B cell (primary cell): ENCODE measurements at regions not wholly inside any gene's neighbourhood (a gene's known extent, or its start where the extent isn't known, plus 50 kb on each side); places are given as distances from the start of the nearest gene placed in this dataset.

ENCODE experiments used
- ATAC-seq: fragments of 200-7000 bp; cut with Tn5 transposase; one replicate; pipeline ENCODE4 v1.10.0; 2021; ENCODE audit warnings: low read depth, mild to moderate bottlenecking, moderate number of reproducible peaks, moderate library complexity
- CTCF ChIA-PET: fragments of 350-600 bp; sonication (Branson Sonifier 250); formaldehyde crosslinking; loops from one replicate; lab custom pipeline; 2021; ENCODE audit warnings: antibody characterized with exemption, inconsistent platforms; lab: Charles Lee
- POLR2A ChIA-PET: fragments of 350-600 bp; sonication (Branson Sonifier 250); formaldehyde crosslinking; loops from one replicate; lab custom pipeline; 2021; ENCODE audit warnings: antibody characterized with exemption; lab: Charles Lee
- DNase-seq: peaks from one replicate; pipeline ENCODE4 v3.0.0; 2013
- H2AFZ ChIP-seq: 2 replicates; pipeline ENCODE4 v1.6.1; 2012; ENCODE audit warnings: mild to moderate bottlenecking, low read depth, low read length; ENCODE audit not compliant: insufficient read depth, poor library complexity, severe bottlenecking
- H3K27ac ChIP-seq, 2 donors: 1 replicate in 1 of 2; 2 replicates in 1 of 2; pipeline ENCODE4 v1.5.1; 2012 to 2013; ENCODE audit warnings: low read length in 2 of 2, mild to moderate bottlenecking in 2 of 2, moderate library complexity in 1 of 2
- H3K27me3 ChIP-seq, 4 experiments: fragments of 200-600 bp in 1 of 4; sonication (generic) in 1 of 4; replicated peaks in 1 of 4; 1 replicate in 2 of 4; 2 replicates in 2 of 4; pipeline versions ENCODE4 v1.6.1 to v1.7.0; 2013 to 2016; ENCODE audit warnings: low read length in 3 of 4, mild to moderate bottlenecking in 2 of 4, mixed read lengths in 1 of 4, moderate library complexity in 1 of 4; ENCODE audit not compliant: insufficient read depth in 4 of 4, control insufficient read depth in 3 of 4; ENCODE audit errors: control extremely low read depth in 1 of 4
- H3K36me3 ChIP-seq, 2 experiments: replicated peaks in 1 of 2; 1 replicate in 1 of 2; 2 replicates in 1 of 2; pipeline versions ENCODE4 v1.6.1 to v1.7.1; 2013; ENCODE audit warnings: low read length in 1 of 2; ENCODE audit not compliant: insufficient read depth in 2 of 2, control insufficient read depth in 1 of 2; ENCODE audit errors: control extremely low read depth in 1 of 2, extremely low read depth in 1 of 2
- H3K4me1 ChIP-seq, 2 donors: fragments of 200-600 bp in 1 of 2; sonication (generic) in 1 of 2; 1 replicate in 1 of 2; 2 replicates in 1 of 2; pipeline versions ENCODE4 v1.5.1 to v1.6.1; 2013 to 2017; ENCODE audit warnings: low read length in 2 of 2; ENCODE audit not compliant: control insufficient read depth in 2 of 2, insufficient read depth in 2 of 2
- H3K4me2 ChIP-seq: replicated peaks from 2 replicates; pipeline ENCODE3; 2012; ENCODE audit warnings: mild to moderate bottlenecking, low read depth, low read length; ENCODE audit not compliant: poor library complexity, severe bottlenecking
- H3K4me3 ChIP-seq, 5 experiments: fragments of 200-600 bp in 1 of 5; sonication (generic) in 1 of 5; 1 replicate in 3 of 5; 2 replicates in 2 of 5; pipeline versions ENCODE4 v1.5.1 to v1.7.0; 2011 to 2016; ENCODE audit warnings: low read length in 4 of 5, mild to moderate bottlenecking in 4 of 5, low read depth in 2 of 5, control low read depth in 1 of 5, moderate library complexity in 1 of 5; ENCODE audit not compliant: insufficient read depth in 1 of 5; ENCODE audit errors: control extremely low read depth in 1 of 5, extremely low read depth in 1 of 5
- H3K79me2 ChIP-seq: fragments of 200-600 bp; sonication (generic); one replicate; pipeline ENCODE4 v1.6.0; 2016; ENCODE audit warnings: low read length; ENCODE audit not compliant: control insufficient read depth, insufficient read depth
- H3K9ac ChIP-seq: fragments of 200-600 bp; sonication (generic); 2 replicates; pipeline ENCODE4 v1.6.1; 2017; ENCODE audit warnings: mild to moderate bottlenecking, low read length, moderate library complexity
- H3K9me3 ChIP-seq, 3 donors: one replicate each; pipeline versions ENCODE4 v1.6.1 to v1.7.1; 2013; ENCODE audit warnings: low read length in 2 of 3; ENCODE audit not compliant: control insufficient read depth in 2 of 3, insufficient read depth in 1 of 3; ENCODE audit errors: control extremely low read depth in 1 of 3
- H4K20me1 ChIP-seq: 2 replicates; pipeline ENCODE4 v1.6.0; 2012; ENCODE audit warnings: mild to moderate bottlenecking, low read length; ENCODE audit not compliant: insufficient read depth, control insufficient read depth, poor library complexity, severe bottlenecking
- H3K27ac Mint-ChIP-seq: one replicate; pipeline ENCODE4 v1.8.0; 2021; ENCODE audit warnings: mixed read lengths
- H3K27me3 Mint-ChIP-seq: one replicate; pipeline ENCODE4 v1.8.0; 2021; ENCODE audit warnings: mixed read lengths
- H3K4me1 Mint-ChIP-seq: one replicate; pipeline ENCODE4 v1.8.0; 2021; ENCODE audit warnings: mixed read lengths
- H3K4me3 Mint-ChIP-seq: one replicate; pipeline ENCODE4 v1.8.0; 2021; ENCODE audit warnings: mixed read lengths
- H3K9me3 Mint-ChIP-seq: one replicate; pipeline ENCODE4 v1.8.0; 2022; ENCODE audit warnings: mixed read lengths; ENCODE audit not compliant: insufficient read depth
- EZH2 ChIP-seq: IDR thresholded peaks from 2 replicates; pipeline ENCODE4 v1.6.1; 2012; ENCODE audit warnings: borderline replicate concordance, low read depth, mild to moderate bottlenecking, moderate library complexity, low read length; ENCODE audit not compliant: insufficient read depth, poor library complexity, severe bottlenecking
- WGBS: methylation state at CpG from one replicate; pipeline ENCODE4 v1.1.5; 2013; ENCODE audit warnings: missing lambda C conversion rate; ENCODE audit not compliant: insufficient coverage; 5-methylcytosine and 5-hydroxymethylcytosine counted together
- intact Hi-C: fragments of 100-400 bp; cut with micrococcal nuclease; formaldehyde crosslinking; loops from one replicate; pipeline ENCODE4 v1.10.0; 2022
- TF ChIP-seq, protein P1 (sequence below): fragments of 200-600 bp; IDR thresholded peaks from one replicate; pipeline ENCODE4 v1.8.0; 2022; ENCODE audit warnings: antibody characterized with exemption, mild to moderate bottlenecking

DNA sequence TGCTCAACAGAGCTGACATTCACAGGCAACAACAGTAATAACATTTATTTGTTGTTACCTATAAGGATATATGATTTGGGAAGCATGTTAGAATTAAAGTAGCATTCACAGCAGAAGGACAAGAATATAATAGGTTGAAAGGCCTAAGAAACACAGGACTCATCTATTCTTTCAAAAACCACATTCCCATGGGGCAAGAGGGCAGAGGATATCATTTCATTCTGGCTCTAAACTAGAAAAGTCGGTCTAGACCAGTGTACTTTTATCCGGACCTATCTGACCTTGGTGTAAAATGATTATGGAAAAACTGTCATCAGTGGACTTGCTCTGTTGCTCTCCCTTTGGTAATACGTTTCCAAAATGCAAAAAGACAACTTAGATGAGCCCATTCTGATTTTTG is 914.7 kb upstream of the CITED2 start:
- H3K27ac ChIP-seq = no peak overlapping the region
- no peak overlapping the region for H2AFZ ChIP-seq
- Mint-ChIP-seq H3K4me3 (no peak overlapping the region), H3K9me3 (peaks cover 2% of the 10 kb centered on the region), H3K4me1 (no peaks in the 10 kb centered on the region), H3K27me3 (peaks cover 4% of the 10 kb centered on the region), H3K27ac (no peak overlapping the region)
- WGBS = 93% methylated on average over 2 of the region's 3 CpGs
- ATAC-seq (no peak), DNase-seq (no peak)
- no peaks in the 10 kb centered on the region for H3K36me3 ChIP-seq
- peaks cover 0 to 5% (median 0%) of the 10 kb centered on the region in 3 donors for H3K9me3 ChIP-seq
- H3K79me2 ChIP-seq = no peaks in the 10 kb centered on the region
- POLR2A ChIA-PET = no interaction called here
- H3K4me2 ChIP-seq = no peak overlapping the region
- no peaks in the 10 kb centered on the region for H3K27me3 ChIP-seq
- no peak overlapping the region for H3K9ac ChIP-seq
- intact Hi-C loops = no loop called here
- H3K4me3 ChIP-seq = no peak overlapping the region
- no peaks in the 10 kb centered on the region for H3K4me1 ChIP-seq
- no peak for TF ChIP-seq EZH2
- TF ChIP-seq, protein P1, sequence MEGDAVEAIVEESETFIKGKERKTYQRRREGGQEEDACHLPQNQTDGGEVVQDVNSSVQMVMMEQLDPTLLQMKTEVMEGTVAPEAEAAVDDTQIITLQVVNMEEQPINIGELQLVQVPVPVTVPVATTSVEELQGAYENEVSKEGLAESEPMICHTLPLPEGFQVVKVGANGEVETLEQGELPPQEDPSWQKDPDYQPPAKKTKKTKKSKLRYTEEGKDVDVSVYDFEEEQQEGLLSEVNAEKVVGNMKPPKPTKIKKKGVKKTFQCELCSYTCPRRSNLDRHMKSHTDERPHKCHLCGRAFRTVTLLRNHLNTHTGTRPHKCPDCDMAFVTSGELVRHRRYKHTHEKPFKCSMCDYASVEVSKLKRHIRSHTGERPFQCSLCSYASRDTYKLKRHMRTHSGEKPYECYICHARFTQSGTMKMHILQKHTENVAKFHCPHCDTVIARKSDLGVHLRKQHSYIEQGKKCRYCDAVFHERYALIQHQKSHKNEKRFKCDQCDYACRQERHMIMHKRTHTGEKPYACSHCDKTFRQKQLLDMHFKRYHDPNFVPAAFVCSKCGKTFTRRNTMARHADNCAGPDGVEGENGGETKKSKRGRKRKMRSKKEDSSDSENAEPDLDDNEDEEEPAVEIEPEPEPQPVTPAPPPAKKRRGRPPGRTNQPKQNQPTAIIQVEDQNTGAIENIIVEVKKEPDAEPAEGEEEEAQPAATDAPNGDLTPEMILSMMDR = no peak
- CTCF ChIA-PET = no interaction called here
- H4K20me1 ChIP-seq = no peaks in the 10 kb centered on the region

GRCh38 chr6:140285998-140286690 is 911.7 kb upstream of the CITED2 start:
- H3K9me3 ChIP-seq = peaks cover 0 to 5% (median 0%) of the 10 kb centered on the region in 3 donors
- CTCF ChIA-PET = no interaction called here
- H3K9ac ChIP-seq = no peak overlapping the region
- H3K27ac ChIP-seq = no peak overlapping the region
- Mint-ChIP-seq H3K9me3 (peaks cover under 1% of the 10 kb centered on the region), H3K4me3 (no peak overlapping the region), H3K27ac (no peak overlapping the region), H3K4me1 (no peaks in the 10 kb centered on the region), H3K27me3 (peaks cover 4% of the 10 kb centered on the region)
- no peak overlapping the region for H3K4me2 ChIP-seq
- DNase-seq (no peak), ATAC-seq (no peak)
- H2AFZ ChIP-seq = no peak overlapping the region
- H4K20me1 ChIP-seq = no peaks in the 10 kb centered on the region
- TF ChIP-seq, protein P1 = no peak
- TF ChIP-seq EZH2 = no peak
- intact Hi-C loops = no loop called here
- no peaks in the 10 kb centered on the region for H3K36me3 ChIP-seq
- H3K4me1 ChIP-seq = no peaks in the 10 kb centered on the region
- WGBS = no CpG with 5 or more reads among the region's 1 CpG
- POLR2A ChIA-PET = no interaction called here
- H3K79me2 ChIP-seq = no peaks in the 10 kb centered on the region
- H3K27me3 ChIP-seq = no peaks in the 10 kb centered on the region
- no peak overlapping the region for H3K4me3 ChIP-seq
